CMK (cell line): ENCODE measurements at regions not wholly inside any gene's neighbourhood (a gene's known extent, or its start where the extent isn't known, plus 50 kb on each side); places are given as distances from the start of the nearest gene placed in this dataset.

Source experiments
- DNase-seq: peaks from one replicate; pipeline ENCODE4 v3.0.0-alpha.2; 2010; ENCODE audit warnings: low read depth

DNA sequence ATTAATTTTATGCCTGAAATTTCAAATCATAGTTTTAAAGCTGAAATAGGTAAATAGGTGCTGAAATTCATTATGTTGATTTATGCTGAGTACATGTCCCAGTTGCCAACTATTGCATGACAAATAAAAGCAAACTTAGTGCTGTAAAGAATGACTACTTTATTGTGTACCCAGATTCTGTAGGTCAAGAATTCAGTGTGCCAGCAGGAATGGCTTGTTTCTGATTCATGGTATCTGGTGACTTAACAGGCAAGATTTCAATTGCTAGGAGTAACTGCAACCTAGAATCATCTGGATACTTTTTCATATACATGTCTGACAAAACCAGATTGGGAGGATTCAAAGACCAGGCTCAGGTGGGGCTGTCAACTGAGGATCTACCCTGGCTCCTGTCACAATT, 678.4 kb upstream of the ADAMTS5 start:
- DNase-seq = no peak

DNA sequence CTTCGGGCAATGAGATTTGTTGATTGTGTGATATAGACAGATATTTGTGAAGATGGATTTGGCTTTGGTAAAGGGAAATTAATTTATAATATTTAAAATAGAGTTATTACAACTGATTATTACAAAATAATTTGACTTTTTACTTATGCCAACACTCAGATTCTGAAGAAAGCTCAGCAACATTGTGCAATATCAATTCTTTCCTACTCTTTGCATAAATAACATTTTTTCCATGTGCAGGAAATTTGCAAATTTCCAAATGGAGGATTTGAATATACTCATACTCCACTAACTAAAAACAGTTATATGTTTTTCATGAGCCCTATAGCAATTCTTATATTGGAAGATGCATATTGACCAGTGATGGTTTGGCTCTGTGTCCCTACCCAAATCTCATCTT, 676.4 kb upstream of the ADAMTS5 start:
- no peak for DNase-seq

DNA sequence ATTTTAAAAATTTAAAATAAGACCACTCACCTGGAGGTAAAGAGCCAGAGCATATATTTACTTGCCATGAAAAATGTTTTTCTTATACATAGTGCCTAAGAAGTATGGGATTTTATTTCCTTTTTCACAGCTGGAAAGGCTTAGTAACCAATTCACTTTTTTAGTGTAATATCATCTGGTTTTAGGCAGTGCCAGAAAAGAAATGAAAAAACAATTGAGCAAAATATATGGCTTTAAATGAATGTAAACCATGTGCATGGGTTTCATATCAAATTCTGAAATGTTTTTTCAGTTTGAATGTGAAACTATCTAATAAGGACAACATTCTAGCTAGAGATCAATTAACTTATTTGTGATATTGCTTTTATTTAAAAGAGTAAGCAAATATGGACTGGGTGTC, 672.4 kb upstream of the ADAMTS5 start:
- no peak for DNase-seq

DNA sequence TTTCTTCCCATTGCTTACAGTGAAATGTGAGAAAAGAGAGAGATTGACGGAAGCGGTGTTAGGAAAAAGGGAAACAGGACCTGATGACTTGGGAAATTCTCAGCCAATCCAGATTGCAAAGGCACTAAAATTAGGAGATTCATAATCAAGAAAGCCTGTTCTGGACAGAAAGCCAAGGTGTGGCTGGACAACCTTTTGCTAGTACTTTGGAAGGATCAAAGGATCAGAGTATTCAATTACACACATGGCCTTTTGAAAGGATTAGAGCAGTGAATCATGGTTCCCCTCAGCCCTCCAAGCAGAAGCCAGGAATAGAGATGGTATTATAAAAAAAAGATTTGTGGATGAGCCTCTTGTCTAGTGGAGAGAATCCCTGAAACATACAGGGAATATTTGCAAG, 669.8 kb upstream of the ADAMTS5 start:
- no peak for DNase-seq

DNA sequence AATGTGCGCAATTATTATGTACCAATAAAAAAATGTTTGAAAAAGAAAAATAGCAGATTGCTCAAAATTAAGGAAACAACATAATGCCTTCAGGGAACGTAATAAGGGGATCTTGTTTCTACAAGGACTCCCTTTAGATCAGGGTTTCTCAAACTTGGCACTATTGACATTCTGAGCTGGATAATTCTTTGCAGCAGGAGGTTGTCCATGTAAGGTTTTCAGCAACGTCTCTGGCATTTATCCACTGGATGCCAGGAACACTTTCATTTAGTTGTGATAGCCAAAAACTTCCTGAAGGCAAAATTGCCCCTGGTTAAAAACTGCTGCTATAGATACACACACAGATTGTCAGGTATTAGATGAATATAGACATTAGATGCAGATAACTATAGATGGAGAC, 666.7 kb upstream of the ADAMTS5 start:
- no peak for DNase-seq

DNA sequence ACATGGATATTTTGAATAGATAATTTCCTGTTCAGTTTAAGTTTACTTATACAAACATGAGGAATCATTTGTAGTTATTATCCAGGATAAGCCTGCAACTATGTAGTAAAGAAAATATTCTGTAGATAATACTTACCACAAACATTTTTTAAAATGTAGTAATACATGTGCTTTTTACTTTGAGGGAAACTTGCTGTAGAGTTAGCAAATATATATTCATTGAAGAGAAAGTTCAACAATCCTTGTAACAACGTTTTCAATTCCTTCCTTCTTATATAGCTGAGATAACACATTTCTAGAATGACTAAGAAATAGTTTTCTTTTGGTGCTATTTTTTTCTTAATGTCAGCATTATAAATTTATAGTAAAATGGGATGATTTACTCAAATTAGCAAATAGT, 664.6 kb upstream of the ADAMTS5 start:
- DNase-seq = no peak

DNA sequence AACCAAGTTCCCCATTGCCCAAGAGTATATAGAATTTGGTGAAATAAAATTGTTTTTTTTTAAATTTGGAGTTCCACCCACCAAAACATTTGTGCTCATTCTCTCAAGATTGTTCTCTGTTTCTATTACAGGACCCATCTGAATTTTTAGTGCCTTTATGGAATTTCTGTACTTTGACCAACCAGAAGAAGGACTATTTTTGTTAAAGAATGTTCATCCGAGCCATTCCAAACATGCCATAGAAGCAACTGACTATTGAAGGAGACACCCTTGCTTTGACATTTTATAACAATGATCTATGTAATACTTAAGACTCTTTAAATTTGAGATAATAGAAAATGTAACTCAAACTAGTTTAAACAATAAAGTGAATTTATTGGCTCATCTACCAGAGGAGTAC, 655.7 kb upstream of the ADAMTS5 start:
- no peak for DNase-seq

DNA sequence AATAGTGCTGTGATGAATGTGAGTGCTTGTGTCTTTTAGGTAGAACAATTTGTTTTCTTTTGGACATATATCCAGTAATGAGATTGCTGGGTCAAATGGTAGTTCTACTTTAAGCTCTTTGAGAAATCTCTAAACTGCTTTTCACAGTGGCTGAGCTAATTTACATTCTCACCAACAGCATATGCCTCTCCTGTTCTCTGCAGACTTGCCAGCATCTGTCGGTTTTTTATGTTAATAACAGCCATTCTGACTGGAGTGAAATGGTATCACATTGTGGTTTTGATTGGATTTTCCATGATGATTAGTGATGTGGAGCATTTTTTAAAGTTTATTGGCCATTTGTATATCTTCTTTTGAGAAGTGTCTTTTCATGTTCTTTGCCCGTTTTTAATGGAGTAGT, 647.3 kb upstream of the ADAMTS5 start:
- DNase-seq = no peak

DNA sequence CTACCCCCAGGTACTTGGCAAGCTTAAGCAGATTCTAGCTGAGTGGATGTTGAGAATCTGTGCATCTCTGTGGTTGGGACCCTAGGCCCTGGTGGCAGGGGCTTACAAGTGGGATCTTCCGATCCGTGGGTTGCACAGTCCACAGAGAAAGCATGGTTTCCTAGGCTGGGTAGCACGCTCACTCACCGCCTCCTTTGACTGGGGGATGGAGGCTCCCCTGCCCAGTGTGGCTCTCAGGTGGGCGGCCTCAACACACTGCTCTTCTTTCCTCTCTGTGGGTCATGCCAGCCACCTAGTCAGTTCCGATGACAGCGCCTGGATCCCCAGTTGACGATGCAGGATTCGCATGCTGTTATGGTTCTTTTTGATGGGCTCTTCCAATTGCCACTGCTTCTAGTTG, 639.5 kb upstream of the ADAMTS5 start:
- no peak for DNase-seq

DNA sequence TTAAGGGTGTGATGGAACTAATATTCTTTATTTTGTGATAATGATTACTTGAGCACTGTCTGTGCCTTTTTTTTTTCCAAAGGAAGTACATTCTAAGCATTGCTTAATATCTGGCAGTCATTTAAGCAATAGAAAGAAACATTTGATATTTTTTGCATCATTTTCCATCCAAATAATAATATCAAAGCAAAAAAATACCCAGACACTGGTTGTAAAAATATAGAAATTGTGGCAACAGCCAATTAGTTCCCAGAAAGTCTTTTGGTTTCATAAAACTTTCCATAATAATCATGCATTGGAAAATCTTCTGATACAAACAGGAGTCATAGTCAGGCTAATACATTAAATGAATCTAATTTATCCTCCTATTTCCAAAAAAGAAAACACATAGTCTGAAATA, 629.3 kb upstream of the ADAMTS5 start:
- no peak for DNase-seq

DNA sequence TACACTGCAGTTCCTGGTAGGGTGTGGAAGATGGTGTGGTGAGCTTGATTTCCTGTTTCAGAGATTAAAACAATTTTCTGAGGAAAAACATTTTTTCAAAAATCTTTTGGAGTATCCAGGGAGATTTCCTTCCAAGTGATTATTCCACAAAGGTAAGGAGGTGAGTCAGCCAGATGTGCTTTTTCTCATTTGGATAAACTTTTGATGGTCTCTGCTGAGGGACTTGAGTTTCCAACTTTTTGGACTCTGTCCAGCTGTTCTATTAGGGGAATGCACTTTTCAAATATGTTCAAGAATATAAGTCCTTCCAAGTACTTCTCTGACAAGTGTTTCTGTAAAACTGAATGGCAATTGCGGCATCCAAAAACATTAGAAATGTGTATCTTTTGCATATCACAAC, 628.8 kb upstream of the ADAMTS5 start:
- DNase-seq = no peak

DNA sequence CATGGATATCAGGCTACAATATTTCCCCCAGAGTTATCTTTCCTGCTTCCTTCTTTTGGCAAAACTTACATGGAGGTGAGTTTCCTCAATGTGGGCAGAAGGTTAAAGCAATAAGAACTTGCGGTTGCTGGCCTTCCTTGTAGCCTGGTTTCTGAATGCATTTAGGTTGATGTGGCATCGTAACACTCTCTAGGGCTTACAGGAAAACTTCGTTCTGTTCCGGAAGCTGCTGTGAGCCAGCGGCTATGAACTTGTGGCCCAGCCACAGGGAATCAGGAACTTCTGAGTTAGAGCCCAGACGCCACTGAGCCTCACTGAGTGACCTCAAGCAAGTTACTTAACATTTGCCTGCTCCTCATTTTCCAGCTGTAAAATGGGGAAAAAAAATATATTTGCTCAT, 623.4 kb upstream of the ADAMTS5 start:
- no peak for DNase-seq

DNA sequence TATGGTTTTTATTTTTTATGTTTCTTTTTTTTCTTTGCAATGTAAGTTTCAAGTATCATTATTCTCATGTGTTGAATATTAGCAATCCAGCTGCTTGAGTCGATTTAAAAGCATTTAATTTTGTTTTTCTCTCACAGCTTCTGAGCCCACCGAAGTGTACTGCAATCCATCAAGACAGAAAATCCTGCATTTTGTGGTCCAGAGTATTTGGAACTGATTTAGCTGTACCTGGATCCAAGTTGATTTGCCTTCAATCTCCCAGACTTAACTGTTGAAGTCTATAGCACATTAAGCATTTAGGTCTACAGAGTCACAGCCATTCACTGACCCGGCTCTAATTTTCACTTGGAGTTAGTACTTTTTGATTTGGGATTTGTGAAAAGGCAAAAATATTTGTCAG, 622.9 kb upstream of the ADAMTS5 start:
- DNase-seq = no peak

DNA sequence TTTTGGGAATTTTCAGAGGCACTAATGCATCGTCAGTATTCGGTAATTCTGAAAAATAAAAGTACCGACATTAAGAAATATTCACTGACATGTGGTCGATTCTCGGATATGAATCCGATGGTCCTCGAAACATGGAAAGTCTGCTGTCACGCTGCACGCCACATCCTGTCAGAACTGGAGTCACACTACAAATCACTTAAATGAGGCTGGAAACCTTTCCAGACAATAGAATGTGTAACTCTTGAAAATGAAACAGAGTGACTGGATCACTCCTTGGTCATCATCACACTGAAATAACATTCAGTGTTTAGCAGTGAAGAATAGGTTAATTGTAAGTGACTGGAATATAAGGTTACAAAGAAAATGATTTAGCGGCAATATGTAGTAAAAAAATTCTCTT, 620.1 kb upstream of the ADAMTS5 start:
- no peak for DNase-seq

DNA sequence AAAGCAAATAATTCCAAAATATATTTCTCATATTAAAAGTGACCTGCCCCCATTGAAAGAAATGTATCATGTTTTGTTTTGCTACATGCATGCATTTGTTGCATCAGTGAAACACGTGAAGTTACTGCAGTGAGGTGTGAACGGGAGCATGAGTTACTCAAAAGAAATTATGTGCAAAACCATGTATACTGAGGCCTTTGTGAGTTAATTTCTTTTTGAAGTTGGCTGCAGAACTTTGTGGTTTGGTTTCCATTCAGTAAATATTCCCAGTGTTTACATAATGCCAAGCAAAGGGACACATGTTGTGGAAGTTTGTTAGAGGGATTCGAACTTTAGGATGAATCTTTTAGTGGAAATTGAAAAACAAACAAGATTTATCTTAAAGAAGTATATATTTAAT, 619.4 kb upstream of the ADAMTS5 start:
- DNase-seq = no peak

DNA sequence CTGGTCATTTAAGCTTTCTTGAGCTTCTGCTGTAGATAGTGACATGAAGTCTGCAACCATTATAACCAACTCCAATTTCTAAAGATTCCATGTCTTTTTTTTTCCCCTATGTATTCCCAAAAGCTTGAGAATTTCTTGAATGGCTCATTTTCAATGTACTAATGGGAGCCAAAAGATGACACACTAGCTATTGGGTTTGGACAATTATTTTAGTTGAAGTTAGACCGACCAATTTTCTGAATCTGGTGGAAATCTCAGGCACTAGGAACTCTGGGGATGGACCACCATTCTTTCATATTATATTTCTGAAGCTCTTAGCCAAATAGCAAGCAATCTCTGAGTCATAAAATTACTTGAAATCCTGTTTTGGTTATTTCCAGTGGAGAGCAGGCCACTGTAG, 617.4 kb upstream of the ADAMTS5 start:
- DNase-seq = no peak

DNA sequence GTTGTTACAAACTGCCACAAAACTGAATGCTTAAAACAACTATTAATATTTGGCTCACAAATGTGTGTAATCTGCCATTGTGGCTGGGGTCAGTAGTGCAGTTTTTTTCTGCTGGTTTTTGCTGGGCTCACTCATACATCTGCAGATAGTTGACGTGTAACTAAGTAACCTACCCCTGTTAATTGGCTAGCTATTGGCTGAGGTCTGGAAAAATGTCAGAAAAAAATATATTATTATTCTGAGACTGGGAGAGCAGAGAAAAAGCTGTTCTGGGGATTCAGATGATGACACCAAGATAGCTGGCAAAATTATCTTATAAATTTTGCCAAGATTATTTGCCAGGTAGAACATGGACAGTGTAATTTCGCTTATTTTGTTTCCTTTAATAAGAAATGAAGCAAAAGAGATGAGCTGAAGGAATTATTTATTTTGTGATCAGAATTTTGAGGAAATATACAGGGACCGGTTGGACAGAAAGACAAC, 616.1 kb upstream of the ADAMTS5 start:
- no peak for DNase-seq

DNA sequence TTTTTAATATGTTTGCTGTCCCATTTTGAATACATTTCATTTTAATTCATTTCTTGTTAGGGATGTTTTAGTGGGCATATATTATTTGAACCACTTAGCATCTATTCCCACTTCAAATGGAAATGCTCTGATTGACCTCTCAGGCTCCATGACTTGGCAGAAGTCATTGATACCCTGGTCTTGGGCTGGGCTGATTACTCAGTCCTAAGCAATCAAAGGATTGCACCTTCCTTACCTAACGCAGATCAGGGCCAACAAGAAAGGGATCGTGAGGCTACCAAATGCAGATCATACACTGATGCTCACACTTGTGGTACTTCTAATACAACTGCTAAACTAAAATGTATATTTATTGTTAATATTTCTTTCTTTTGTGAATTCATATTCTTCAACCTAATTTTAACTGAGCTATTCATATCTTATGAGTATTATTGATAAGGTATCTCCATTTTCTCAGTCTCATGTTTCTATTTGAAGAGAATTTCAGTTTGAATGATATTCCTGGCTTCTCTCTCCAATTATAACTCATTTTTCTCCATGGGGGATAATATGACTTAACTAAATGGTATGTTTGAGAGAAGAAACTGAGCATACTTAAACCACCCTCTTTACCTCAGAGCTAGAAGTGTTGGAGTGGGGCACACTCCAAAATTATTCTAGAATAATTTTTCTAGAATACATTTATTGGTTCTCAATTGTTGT, 615.5 kb upstream of the ADAMTS5 start:
- DNase-seq = no peak

DNA sequence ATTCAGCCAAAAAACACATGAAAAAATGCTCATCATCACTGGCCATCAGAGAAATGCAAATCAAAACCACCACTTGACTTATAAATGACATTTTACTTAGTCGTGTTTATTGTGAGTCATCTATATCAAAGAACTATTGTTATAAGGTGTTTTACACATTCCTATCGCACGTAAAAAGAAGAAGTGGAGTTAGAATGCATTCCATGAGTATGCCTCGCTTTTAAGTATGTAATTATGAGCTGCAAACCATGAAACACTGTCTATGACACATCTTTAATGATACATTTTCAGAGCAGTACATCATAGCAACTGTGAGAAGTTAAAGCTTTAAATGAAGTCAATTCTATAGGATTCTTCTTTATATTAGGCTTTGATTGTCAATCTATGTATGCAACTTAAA, 614.3 kb upstream of the ADAMTS5 start:
- DNase-seq = no peak

DNA sequence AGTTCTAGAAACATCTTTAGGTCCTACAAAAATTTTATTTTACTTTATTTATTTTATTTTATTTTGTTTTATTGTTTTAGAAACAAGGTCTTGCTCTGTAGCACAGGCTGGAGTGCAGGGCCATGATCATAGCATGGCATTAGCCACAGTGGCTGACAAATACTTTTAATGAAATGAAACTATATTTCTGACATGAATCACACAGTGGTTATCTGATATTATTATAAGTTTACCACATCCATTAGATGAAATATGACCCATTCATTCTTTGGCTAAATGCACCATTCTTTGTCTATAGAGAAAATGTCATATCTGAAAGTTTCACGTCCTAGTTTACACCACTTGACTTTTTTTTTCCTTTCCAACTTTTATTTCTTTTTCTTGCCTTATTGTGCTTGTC, 613.4 kb upstream of the ADAMTS5 start:
- no peak for DNase-seq

DNA sequence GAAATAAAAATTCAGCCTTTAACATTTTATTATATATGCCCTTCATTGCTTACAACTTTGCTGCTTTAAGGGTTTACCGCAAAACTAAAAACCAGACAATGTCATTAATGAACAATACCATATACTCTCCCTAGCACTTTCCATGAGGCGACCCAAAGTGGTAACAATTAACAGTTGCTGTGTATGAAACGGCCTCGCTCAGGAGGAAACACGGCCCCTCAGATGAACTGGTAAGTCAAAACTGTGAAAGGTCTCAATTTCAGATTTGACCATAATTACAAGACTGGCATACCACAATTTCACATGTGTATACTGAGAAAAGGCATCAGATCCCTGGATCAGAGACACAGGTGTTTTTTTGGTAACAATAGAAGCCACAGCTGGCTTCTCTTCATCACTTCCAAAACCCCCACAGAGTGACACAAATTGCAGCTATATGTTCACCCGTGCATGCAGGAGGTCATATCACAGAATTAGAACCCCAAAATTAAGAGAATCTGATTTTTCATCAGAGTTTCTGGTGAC, 611.9 kb upstream of the ADAMTS5 start:
- no peak for DNase-seq

DNA sequence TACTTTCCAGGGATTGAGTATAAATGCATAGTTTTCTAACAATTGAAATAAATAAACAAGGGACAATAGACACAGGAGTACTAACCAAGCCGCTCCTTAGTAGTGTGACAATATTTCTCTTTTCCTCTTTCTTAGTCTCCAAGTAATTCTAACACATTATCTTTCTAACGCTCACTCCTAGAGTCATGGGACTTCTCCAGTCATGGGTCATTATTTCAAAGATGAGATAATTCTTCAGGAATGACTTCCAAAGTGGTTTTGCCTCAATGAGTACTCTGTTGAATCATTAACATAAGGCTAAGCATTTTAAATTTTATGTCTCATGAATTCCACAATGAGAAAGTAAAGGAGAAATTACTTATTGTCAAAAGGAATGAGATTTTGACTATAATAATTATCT, 605.8 kb upstream of the ADAMTS5 start:
- DNase-seq = no peak

DNA sequence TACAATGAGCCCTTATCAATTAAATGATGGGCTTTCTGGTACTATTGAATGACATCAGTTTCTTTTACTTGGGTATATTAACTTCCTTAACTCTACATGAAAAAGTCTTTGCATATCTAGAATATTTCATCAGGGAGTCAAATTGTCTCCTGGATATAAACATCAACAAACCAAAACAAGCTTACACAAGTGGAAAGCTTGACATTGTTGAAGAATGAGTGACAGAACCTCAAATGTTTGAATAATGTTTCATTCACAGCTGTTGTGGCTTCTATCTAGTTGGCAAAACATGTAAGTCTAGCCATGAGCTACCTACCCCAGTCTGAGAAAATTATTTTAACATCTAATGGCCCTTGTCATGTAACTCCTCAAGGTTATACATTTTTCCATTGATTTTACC, 604.8 kb upstream of the ADAMTS5 start:
- DNase-seq = no peak

DNA sequence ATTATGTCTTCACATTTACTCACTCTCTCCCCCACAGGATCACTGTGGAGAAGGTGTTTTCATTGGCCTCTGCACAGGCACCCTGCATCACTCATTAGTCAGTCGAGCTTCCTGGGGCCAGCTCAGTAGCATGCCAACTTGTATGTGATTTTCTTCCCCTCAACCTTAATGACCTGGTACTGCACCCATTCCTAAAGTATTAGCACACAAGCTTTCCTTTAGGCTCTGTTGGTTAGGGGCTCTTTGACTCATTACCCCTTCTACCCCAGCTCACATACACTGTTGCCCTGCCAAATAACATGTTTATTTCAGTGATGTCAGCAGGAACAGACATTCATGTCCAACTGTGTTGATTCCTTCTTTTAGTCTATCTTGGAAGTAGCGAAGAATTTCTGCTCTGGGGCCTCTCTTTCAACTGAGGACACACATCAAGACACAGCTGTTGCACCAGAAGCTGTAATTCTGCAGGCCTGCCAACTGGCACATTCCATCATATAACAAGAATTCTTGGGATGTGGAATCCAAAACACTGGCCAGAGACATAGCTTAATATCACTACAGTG, 603.5 kb upstream of the ADAMTS5 start:
- no peak for DNase-seq
